SK-N-SH (cell line): ENCODE measurements at regions not wholly inside any gene's neighbourhood (a gene's known extent, or its start where the extent isn't known, plus 50 kb on each side); places are given as distances from the start of the nearest gene placed in this dataset.

Source experiments
- CTCF ChIA-PET: fragments of 300-600, 350-600 bp; formaldehyde crosslinking; extraction: SDS; loops from one replicate; lab custom pipeline; 2021; lab: Yijun Ruan, JAX
- POLR2A ChIA-PET: fragments of 350-600 bp; sonication (Branson Sonifier 250); formaldehyde crosslinking; extraction: SDS; loops from one replicate; lab custom pipeline; 2020; ENCODE audit warnings: antibody characterized with exemption, inconsistent platforms; lab: Yijun Ruan, JAX
- DNase-seq: peaks from one replicate; pipeline ENCODE4 v3.0.0; 2012
- H2AFZ ChIP-seq: fragments of 200-600 bp; sonication (generic); 2 replicates; pipeline ENCODE4 v1.8.1; 2016; ENCODE audit warnings: antibody characterized with exemption, mild to moderate bottlenecking, low read depth
- H3F3A ChIP-seq: fragments of 200-600 bp; sonication (generic); replicated peaks from 2 replicates; pipeline ENCODE3; 2016; ENCODE audit warnings: antibody characterized with exemption, mild to moderate bottlenecking; ENCODE audit not compliant: insufficient read depth
- H3K27ac ChIP-seq, 2 experiments: fragments of 200-500 bp in 1 of 2; fragments of 200-600 bp in 1 of 2; sonication (Bioruptor generic) in 1 of 2; sonication (generic), shearing (Covaris generic) in 1 of 2; 2 replicates each; pipeline versions ENCODE4 v1.5.1 to v1.6.1; 2014 to 2016; ENCODE audit warnings: low read depth in 2 of 2, inconsistent platforms in 1 of 2, low read length in 1 of 2, mild to moderate bottlenecking in 1 of 2, mixed read lengths in 1 of 2
- H3K27me3 ChIP-seq: fragments of 200-600 bp; sonication (generic), shearing (Covaris generic); 2 replicates; pipeline ENCODE4 v1.6.1; 2016; ENCODE audit warnings: mixed run types; ENCODE audit not compliant: insufficient read depth
- H3K36me3 ChIP-seq, 2 experiments: fragments of 200-500 bp in 1 of 2; fragments of 200-600 bp in 1 of 2; sonication (Bioruptor generic) in 1 of 2; sonication (generic) in 1 of 2; replicated peaks in 1 of 2; 2 replicates each; pipeline versions ENCODE3 to v1.5.1; 2014 to 2016; ENCODE audit warnings: low read length in 1 of 2, mild to moderate bottlenecking in 1 of 2; ENCODE audit not compliant: insufficient read depth in 2 of 2, control insufficient read depth in 1 of 2
- H3K4me1 ChIP-seq, 2 experiments: fragments of 200-500 bp in 1 of 2; fragments of 200-600 bp in 1 of 2; sonication (Bioruptor generic) in 1 of 2; sonication (generic), shearing (Covaris generic) in 1 of 2; 2 replicates each; pipeline versions ENCODE4 v1.5.1 to v1.6.1; 2014 to 2016; ENCODE audit warnings: low read depth in 1 of 2, low read length in 1 of 2, mixed run types in 1 of 2; ENCODE audit not compliant: insufficient read depth in 2 of 2, control insufficient read depth in 1 of 2
- H3K4me2 ChIP-seq: fragments of 200-600 bp; sonication (generic), shearing (Covaris generic); 2 replicates; pipeline ENCODE4 v1.6.1; 2017; ENCODE audit warnings: mixed run types
- H3K4me3 ChIP-seq, 2 experiments: fragments of 200-500 bp in 1 of 2; fragments of 200-600 bp in 1 of 2; sonication (Bioruptor generic) in 1 of 2; sonication (generic), shearing (Covaris generic) in 1 of 2; 2 replicates each; pipeline versions ENCODE4 v1.5.1 to v1.8.1; 2014 to 2016; ENCODE audit warnings: low read depth in 2 of 2, inconsistent platforms in 1 of 2, low read length in 1 of 2, mild to moderate bottlenecking in 1 of 2, mixed read lengths in 1 of 2, moderate library complexity in 1 of 2
- H3K79me2 ChIP-seq: fragments of 200-600 bp; sonication (generic); 2 replicates; pipeline ENCODE4 v1.8.1; 2017; ENCODE audit warnings: mild to moderate bottlenecking; ENCODE audit not compliant: insufficient read depth
- H3K9ac ChIP-seq: fragments of 200-600 bp; sonication (generic); 2 replicates; pipeline ENCODE4 v1.6.1; 2017; ENCODE audit warnings: mixed run types
- H3K9me2 ChIP-seq: fragments of 200-600 bp; sonication (generic); 2 replicates; pipeline ENCODE4 v1.6.1; 2017; ENCODE audit warnings: mixed run types
- H3K9me3 ChIP-seq: fragments of 200-600 bp; sonication (generic); 2 replicates; pipeline ENCODE4 v1.6.1; 2017; ENCODE audit warnings: mixed run types, mild to moderate bottlenecking, moderate library complexity
- H4K20me1 ChIP-seq: fragments of 200-600 bp; sonication (generic); 2 replicates; pipeline ENCODE4 v1.6.1; 2017; ENCODE audit warnings: mild to moderate bottlenecking, mixed run types; ENCODE audit not compliant: insufficient read depth
- CTCF ChIP-seq: fragments of 200-600 bp; sonication (generic); IDR thresholded peaks from 2 replicates; pipeline ENCODE4 v1.6.1; 2017; ENCODE audit warnings: antibody characterized with exemption, mild to moderate bottlenecking, moderate library complexity
- NFIC ChIP-seq: IDR thresholded peaks from 2 replicates; pipeline ENCODE4 v1.4.0; 2012; ENCODE audit warnings: borderline replicate concordance
- NRF1 ChIP-seq: IDR thresholded peaks from 2 replicates; pipeline ENCODE4 v1.6.1; 2012; ENCODE audit warnings: low read depth, mild to moderate bottlenecking, low read length
- PBX3 ChIP-seq: IDR thresholded peaks from 2 replicates; pipeline ENCODE4; 2012
- RAD21 ChIP-seq: IDR thresholded peaks from 2 replicates; pipeline ENCODE4 v1.6.1; 2012; ENCODE audit warnings: mild to moderate bottlenecking, low read length
- REST ChIP-seq: IDR thresholded peaks from 2 replicates; pipeline ENCODE4 v1.6.1; 2012; ENCODE audit warnings: mild to moderate bottlenecking, low read depth, low read length, moderate library complexity
- RFX5 ChIP-seq: IDR thresholded peaks from 2 replicates; pipeline ENCODE4 v1.6.1; 2012; ENCODE audit warnings: mild to moderate bottlenecking, improper control_type of control experiment, low read length
- RXRA ChIP-seq: IDR thresholded peaks from 2 replicates; pipeline ENCODE4 v1.4.0; 2012; ENCODE audit warnings: low read depth, mild to moderate bottlenecking, borderline replicate concordance
- SMC3 ChIP-seq: IDR thresholded peaks from 2 replicates; pipeline ENCODE4 v1.6.1; 2012; ENCODE audit warnings: low read depth, low read length, improper control_type of control experiment
- TAF1 ChIP-seq: IDR thresholded peaks from 2 replicates; pipeline ENCODE4 v1.6.1; 2012; ENCODE audit warnings: low read depth, mild to moderate bottlenecking, low read length, moderate library complexity, borderline replicate concordance
- TCF12 ChIP-seq: IDR thresholded peaks from 2 replicates; pipeline ENCODE4 v1.4.0; 2012
- TEAD4 ChIP-seq: IDR thresholded peaks from 2 replicates; pipeline ENCODE4 v1.4.0; 2012; ENCODE audit warnings: mild to moderate bottlenecking, borderline replicate concordance; ENCODE audit not compliant: insufficient read depth
- YY1 ChIP-seq: IDR thresholded peaks from 2 replicates; pipeline ENCODE4 v1.4.0; 2012; ENCODE audit warnings: low read depth, mild to moderate bottlenecking
- WGBS: methylation state at CpG from one replicate; pipeline ENCODE4 v1.1.6; 2017; ENCODE audit warnings: low lambda C conversion rate; 5-methylcytosine and 5-hydroxymethylcytosine counted together
- TF ChIP-seq, protein P1 (sequence below): fragments of 150-350 bp; IDR thresholded peaks from 2 replicates; pipeline ENCODE4 v1.6.1; 2016; ENCODE audit warnings: mild to moderate bottlenecking, low read depth, low read length

DNA sequence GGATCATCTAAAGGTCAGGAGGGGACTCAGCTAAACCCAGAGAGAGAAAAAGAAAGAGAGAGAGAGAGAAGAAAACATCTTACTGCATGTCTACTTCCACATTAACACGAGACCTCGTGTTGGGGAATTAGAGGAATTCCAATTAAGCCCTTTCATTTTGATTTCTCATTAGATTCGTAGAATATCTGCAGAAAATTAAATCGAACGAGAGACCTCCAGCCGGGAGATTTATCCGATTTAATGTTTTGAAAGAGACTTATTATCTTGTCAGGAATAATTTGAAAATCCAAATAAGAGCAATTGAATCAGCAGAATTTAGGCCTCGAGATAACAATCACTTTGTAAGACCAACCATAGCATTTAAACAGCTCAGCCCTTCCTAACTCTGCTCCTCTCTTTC, 175.6 kb downstream of the ABCC12 start (continued):
- TF ChIP-seq PBX3 = no peak
- TF ChIP-seq NRF1 = no peak
- no peak for TF ChIP-seq TCF12
- no peak for TF ChIP-seq TEAD4
- no peak for TF ChIP-seq SMC3

DNA sequence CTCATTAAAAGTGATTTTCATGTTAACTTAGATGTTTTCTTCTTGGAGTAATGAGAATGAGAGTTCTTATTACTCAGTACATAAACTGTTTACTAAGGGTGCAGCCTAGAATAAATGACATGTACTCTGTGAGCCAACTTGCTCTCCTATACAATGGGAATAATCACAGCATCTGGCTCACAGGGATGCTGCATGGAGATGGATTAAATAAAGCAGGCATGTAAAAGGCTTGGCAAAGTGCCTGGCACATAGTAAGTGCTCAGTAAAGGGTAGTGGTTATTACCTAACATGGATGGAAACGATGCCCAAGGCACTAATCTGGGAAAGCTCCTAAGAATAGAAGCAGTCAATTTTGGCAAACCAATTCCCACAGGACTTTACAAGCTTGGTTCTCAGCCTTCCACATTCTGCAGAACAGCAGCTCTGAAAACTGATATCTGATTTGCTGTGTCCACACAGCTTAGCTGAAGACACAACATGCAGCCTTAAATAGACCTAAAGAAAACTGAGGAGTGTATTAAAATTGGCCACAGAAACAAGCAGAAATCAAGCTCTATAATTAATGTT, 176.1 kb downstream of the ABCC12 start:
- TF ChIP-seq, protein P1, sequence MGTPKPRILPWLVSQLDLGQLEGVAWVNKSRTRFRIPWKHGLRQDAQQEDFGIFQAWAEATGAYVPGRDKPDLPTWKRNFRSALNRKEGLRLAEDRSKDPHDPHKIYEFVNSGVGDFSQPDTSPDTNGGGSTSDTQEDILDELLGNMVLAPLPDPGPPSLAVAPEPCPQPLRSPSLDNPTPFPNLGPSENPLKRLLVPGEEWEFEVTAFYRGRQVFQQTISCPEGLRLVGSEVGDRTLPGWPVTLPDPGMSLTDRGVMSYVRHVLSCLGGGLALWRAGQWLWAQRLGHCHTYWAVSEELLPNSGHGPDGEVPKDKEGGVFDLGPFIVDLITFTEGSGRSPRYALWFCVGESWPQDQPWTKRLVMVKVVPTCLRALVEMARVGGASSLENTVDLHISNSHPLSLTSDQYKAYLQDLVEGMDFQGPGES = no peak
- TF ChIP-seq RAD21 = no peak
- no peak for TF ChIP-seq RXRA
- no peak for TF ChIP-seq RFX5
- TF ChIP-seq PBX3 = no peak
- TF ChIP-seq NFIC = no peak
- TF ChIP-seq CTCF = no peak
- TF ChIP-seq REST = no peak
- no peak for TF ChIP-seq TAF1
- TF ChIP-seq YY1 = no peak
- TF ChIP-seq TEAD4 = no peak
- Histone ChIP-seq H3K4me1 (no peaks in the 10 kb centered on the region), H3K79me2 (no peaks in the 10 kb centered on the region), H4K20me1 (no peaks in the 10 kb centered on the region), H2AFZ (no peak overlapping the region), H3K9ac (no peak overlapping the region), H3F3A (no peaks in the 10 kb centered on the region), H3K4me2 (no peak overlapping the region), H3K4me3 (no peak overlapping the region), H3K9me2 (no peaks in the 10 kb centered on the region), H3K27ac (no peak overlapping the region), H3K27me3 (no peaks in the 10 kb centered on the region), H3K36me3 (no peaks in the 10 kb centered on the region), H3K9me3 (no peaks in the 10 kb centered on the region)
- DNase-seq = no peak
- ChIA-PET CTCF (interaction anchor here (1.1 kb wide), 2 partner anchors 137 to 195 kb away, joined by 3 read pairs; no protein-coding TSS in a partner anchor), POLR2A (no interaction called here)
- 0% methylated on average over 1 of the region's 1 CpG for WGBS
